ENCODE measurements at regions not wholly inside any gene's neighbourhood (a gene's known extent, or its start where the extent isn't known, plus 50 kb on each side); places are given as distances from the start of the nearest gene placed in this dataset.
"Not testable (repeated sequence)": the region's sequence is repeated elsewhere in the genome, so short reads cannot be mapped to it uniquely, and the experiment has no call there.

GRCh38 chr9:74092491-74092834 lies 404.7 kb upstream of the RORB start:
- no peaks in the 10 kb centered on the region for H3K36me3 ChIP-seq
- H3K4me1 ChIP-seq = no peaks in the 10 kb centered on the region
- intact Hi-C loops (cut with DNase I) = no loop called here
- H3K27me3 ChIP-seq (ENCODE audit: low read depth) = no peaks in the 10 kb centered on the region
- no peak overlapping the region for H3K4me3 ChIP-seq
- DNase-seq = no peak
- TF ChIP-seq, protein P1, sequence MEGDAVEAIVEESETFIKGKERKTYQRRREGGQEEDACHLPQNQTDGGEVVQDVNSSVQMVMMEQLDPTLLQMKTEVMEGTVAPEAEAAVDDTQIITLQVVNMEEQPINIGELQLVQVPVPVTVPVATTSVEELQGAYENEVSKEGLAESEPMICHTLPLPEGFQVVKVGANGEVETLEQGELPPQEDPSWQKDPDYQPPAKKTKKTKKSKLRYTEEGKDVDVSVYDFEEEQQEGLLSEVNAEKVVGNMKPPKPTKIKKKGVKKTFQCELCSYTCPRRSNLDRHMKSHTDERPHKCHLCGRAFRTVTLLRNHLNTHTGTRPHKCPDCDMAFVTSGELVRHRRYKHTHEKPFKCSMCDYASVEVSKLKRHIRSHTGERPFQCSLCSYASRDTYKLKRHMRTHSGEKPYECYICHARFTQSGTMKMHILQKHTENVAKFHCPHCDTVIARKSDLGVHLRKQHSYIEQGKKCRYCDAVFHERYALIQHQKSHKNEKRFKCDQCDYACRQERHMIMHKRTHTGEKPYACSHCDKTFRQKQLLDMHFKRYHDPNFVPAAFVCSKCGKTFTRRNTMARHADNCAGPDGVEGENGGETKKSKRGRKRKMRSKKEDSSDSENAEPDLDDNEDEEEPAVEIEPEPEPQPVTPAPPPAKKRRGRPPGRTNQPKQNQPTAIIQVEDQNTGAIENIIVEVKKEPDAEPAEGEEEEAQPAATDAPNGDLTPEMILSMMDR (IDR thresholded peaks at IDR 0.05) = no peak
- H3K9me3 ChIP-seq = no peaks in the 10 kb centered on the region
- ATAC-seq = no peak
- no peak overlapping the region for H3K27ac ChIP-seq

GRCh38 chr9:74094037-74094436 lies 403.1 kb upstream of the RORB start:
- intact Hi-C loops (cut with DNase I); H3K9me3 ChIP-seq; H3K27ac ChIP-seq; H3K4me1 ChIP-seq; H3K36me3 ChIP-seq; H3K4me3 ChIP-seq; H3K27me3 ChIP-seq (ENCODE audit: low read depth); DNase-seq; ATAC-seq: not testable (repeated sequence)

DNA sequence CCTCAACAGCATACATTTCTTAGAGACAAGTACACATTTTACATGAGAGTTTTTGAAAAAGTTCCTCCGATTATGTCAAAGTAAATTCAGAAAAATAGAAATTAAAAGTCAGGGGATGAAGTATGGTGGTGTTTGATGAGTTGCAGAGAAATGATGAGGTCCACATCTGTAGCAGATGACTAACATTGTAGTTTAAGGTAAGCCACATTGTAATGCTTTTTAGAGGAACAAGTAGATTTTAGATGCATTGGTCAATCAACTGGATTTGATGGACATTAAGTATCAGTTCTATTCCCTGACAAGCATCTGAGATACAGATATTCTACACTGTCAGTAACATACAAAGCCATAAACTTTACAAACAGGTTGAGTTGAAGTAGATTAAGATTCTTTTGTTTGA lies 402.4 kb upstream of the RORB start:
- intact Hi-C loops (cut with DNase I) = no loop called here
- no peaks in the 10 kb centered on the region for H3K27me3 ChIP-seq (ENCODE audit: low read depth)

DNA sequence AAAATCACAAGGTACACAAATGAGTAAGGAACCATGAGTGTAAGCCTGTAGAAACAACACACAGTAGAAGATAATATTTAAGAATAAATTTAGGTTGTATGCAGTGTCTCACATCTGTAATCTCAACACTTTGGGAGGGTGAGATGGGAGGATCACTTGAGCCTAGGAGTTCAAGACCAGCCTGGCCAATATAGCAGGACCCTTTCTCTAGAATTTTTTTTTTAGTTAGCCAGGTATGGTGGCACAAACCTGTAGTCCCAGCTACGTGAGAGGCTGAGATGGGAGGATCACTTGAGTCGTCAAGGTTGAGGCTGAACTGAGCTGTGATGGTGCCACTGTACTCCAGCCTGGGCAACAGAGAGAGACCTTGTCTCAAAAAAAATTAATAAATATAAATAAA lies 401.2 kb upstream of the RORB start:
- Histone ChIP-seq H3K4me1 (no peaks in the 10 kb centered on the region), H3K4me3 (no peak overlapping the region), H3K27ac (no peak overlapping the region), H3K27me3 (ENCODE audit: low read depth) (no peaks in the 10 kb centered on the region), H3K9me3 (no peaks in the 10 kb centered on the region), H3K36me3 (no peaks in the 10 kb centered on the region)
- DNase-seq (no peak), ATAC-seq (no peak)
- intact Hi-C loops (cut with DNase I) = no loop called here
- TF ChIP-seq, protein P1 (IDR thresholded peaks at IDR 0.05) = no peak

More for the DNA sequence above, 402.4 kb upstream of the RORB start:
- H3K4me3 ChIP-seq = no peak overlapping the region
- TF ChIP-seq, protein P1 (IDR thresholded peaks at IDR 0.05) = no peak
- no peaks in the 10 kb centered on the region for H3K4me1 ChIP-seq
- ATAC-seq = no peak
- no peak overlapping the region for H3K27ac ChIP-seq
- no peak for DNase-seq
- H3K9me3 ChIP-seq = no peaks in the 10 kb centered on the region
- H3K36me3 ChIP-seq = no peaks in the 10 kb centered on the region

GRCh38 chr9:74096420-74096819 lies 400.7 kb upstream of the RORB start:
- H3K4me1 ChIP-seq = no peaks in the 10 kb centered on the region
- H3K9me3 ChIP-seq = no peaks in the 10 kb centered on the region
- no peaks in the 10 kb centered on the region for H3K36me3 ChIP-seq
- H3K27me3 ChIP-seq (ENCODE audit: low read depth) = no peaks in the 10 kb centered on the region
- DNase-seq (no peak), ATAC-seq (no peak)
- H3K4me3 ChIP-seq = no peak overlapping the region
- intact Hi-C loops (cut with DNase I) = no loop called here
- H3K27ac ChIP-seq = no peak overlapping the region
- TF ChIP-seq, protein P1 (IDR thresholded peaks at IDR 0.05) = no peak

DNA sequence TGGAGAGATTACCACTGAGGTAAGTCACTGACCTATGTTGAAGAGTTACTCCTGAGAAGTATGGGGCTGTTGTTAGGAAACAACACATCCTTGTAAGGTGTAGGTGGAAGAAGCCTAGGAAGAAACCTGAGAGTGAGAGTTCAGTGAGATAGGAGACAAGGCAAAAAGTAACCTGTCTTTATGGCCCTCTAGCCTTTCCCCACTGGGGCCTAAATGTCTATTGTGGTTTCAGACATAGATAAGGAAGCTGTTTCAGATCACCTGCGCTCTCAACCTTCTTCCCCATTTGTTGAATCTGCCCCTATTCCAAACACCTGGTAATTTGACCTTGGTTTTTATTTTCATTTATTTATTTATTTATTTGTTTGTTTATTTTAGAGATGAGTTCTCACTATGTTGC lies 397.1 kb upstream of the RORB start:
- H3K27ac ChIP-seq = no peak overlapping the region
- no peaks in the 10 kb centered on the region for H3K9me3 ChIP-seq
- no peaks in the 10 kb centered on the region for H3K27me3 ChIP-seq (ENCODE audit: low read depth)
- intact Hi-C loops (cut with DNase I) = no loop called here
- H3K36me3 ChIP-seq = no peaks in the 10 kb centered on the region
- no peak overlapping the region for H3K4me3 ChIP-seq
- ATAC-seq = no peak
- TF ChIP-seq, protein P1 (IDR thresholded peaks at IDR 0.05) = no peak
- DNase-seq = no peak
- H3K4me1 ChIP-seq = no peaks in the 10 kb centered on the region

- H3K27me3 ChIP-seq (ENCODE audit: low read depth); H3K4me1 ChIP-seq; DNase-seq; ATAC-seq; intact Hi-C loops (cut with DNase I); H3K27ac ChIP-seq; H3K4me3 ChIP-seq; H3K9me3 ChIP-seq; H3K36me3 ChIP-seq: not testable (repeated sequence)
These were observed 395.0 kb upstream of the RORB start for GRCh38 chr9:74102148-74102547.

Data from lower lobe of right lung (tissue), 2 donors.